Esophagus muscularis mucosa (tissue), 2 donors: ENCODE measurements at regions not wholly inside any gene's neighbourhood (a gene's known extent, or its start where the extent isn't known, plus 50 kb on each side); places are given as distances from the start of the nearest gene placed in this dataset.

Experiments used
- POLR2A ChIP-seq: fragments of 450-650 bp; IDR thresholded peaks from one replicate; pipeline ENCODE4 v1.6.1; 2017; ENCODE audit warnings: antibody characterized with exemption, moderate library complexity, mild to moderate bottlenecking, low read depth
- POLR2AphosphoS5 ChIP-seq, 2 donors: sonication (generic); formaldehyde crosslinking; IDR thresholded peaks; one replicate each; pipeline ENCODE4 v1.6.1; 2017; ENCODE audit warnings: antibody characterized with exemption in 2 of 2

- TF ChIP-seq POLR2AphosphoS5 (IDR thresholded peaks at IDR 0.05) (no peak), POLR2A (no peak)
Measured at GRCh38 chr2:51299370-51299769, 267.4 kb upstream of the NRXN1 start.
